ENCODE measurements at regions not wholly inside any gene's neighbourhood (a gene's known extent, or its start where the extent isn't known, plus 50 kb on each side); places are given as distances from the start of the nearest gene placed in this dataset.

- no peak for TF ChIP-seq CTCF (IDR thresholded peaks at IDR 0.05; ENCODE audit: control insufficient read depth, extremely low read depth, insufficient read depth)
- no peak for DNase-seq (ENCODE audit: low read depth)
- no peak overlapping the region for H3K4me3 ChIP-seq (ENCODE audit: low read depth, low read length)
These were observed 349.8 kb downstream of the DHX35 start for GRCh38 chr20:39311851-39312506.

- TF ChIP-seq CTCF (IDR thresholded peaks at IDR 0.05; ENCODE audit: control insufficient read depth, extremely low read depth, insufficient read depth), result no peak
- H3K4me3 ChIP-seq (ENCODE audit: low read depth, low read length), result no peak overlapping the region
- no peak for DNase-seq (ENCODE audit: low read depth)
These were observed 348.3 kb downstream of the DHX35 start for GRCh38 chr20:39310363-39310995.

- DNase-seq (ENCODE audit: low read depth), result no peak
- no peak overlapping the region for H3K4me3 ChIP-seq (ENCODE audit: low read depth, low read length)
- TF ChIP-seq CTCF (IDR thresholded peaks at IDR 0.05; ENCODE audit: control insufficient read depth, extremely low read depth, insufficient read depth), result no peak
These were observed 347.3 kb downstream of the DHX35 start for GRCh38 chr20:39309458-39309857.

GRCh38 chr20:39302312-39302711 lies 340.2 kb downstream of the DHX35 start:
- no peak for TF ChIP-seq CTCF (IDR thresholded peaks at IDR 0.05; ENCODE audit: control insufficient read depth, extremely low read depth, insufficient read depth)
- H3K4me3 ChIP-seq (ENCODE audit: low read depth, low read length), result no peak overlapping the region
- DNase-seq (ENCODE audit: low read depth), result no peak

GRCh38 chr20:39299783-39300182 lies 337.6 kb downstream of the DHX35 start:
- DNase-seq (ENCODE audit: low read depth), result no peak
- H3K4me3 ChIP-seq (ENCODE audit: low read depth, low read length), result no peak overlapping the region
- TF ChIP-seq CTCF (IDR thresholded peaks at IDR 0.05; ENCODE audit: control insufficient read depth, extremely low read depth, insufficient read depth), result no peak

- TF ChIP-seq CTCF (IDR thresholded peaks at IDR 0.05; ENCODE audit: control insufficient read depth, extremely low read depth, insufficient read depth), result no peak
- no peak for DNase-seq (ENCODE audit: low read depth)
- H3K4me3 ChIP-seq (ENCODE audit: low read depth, low read length), result no peak overlapping the region
These were observed 336.7 kb downstream of the DHX35 start for GRCh38 chr20:39298571-39299506.
